Lower lobe of right lung (tissue), 2 donors: ENCODE measurements at regions not wholly inside any gene's neighbourhood (a gene's known extent, or its start where the extent isn't known, plus 50 kb on each side); places are given as distances from the start of the nearest gene placed in this dataset.

ENCODE experiments used
- ATAC-seq, 2 donors: fragments of 200-7000 bp; cut with Tn5 transposase; one replicate each; pipeline ENCODE4 v1.9.1; 2020 to 2022; ENCODE audit warnings: mild to moderate bottlenecking in 2 of 2, moderate library complexity in 2 of 2
- DNase-seq: peaks from one replicate; pipeline ENCODE4 v3.0.0-alpha.2; 2020
- H3K27ac ChIP-seq: fragments of 200-600 bp; one replicate; pipeline ENCODE4 v1.8.0; 2022
- H3K27me3 ChIP-seq: fragments of 200-600 bp; one replicate; pipeline ENCODE4 v1.8.0; 2022; ENCODE audit warnings: low read depth
- H3K36me3 ChIP-seq: fragments of 200-600 bp; one replicate; pipeline ENCODE4 v1.8.0; 2022; ENCODE audit warnings: mild to moderate bottlenecking
- H3K4me1 ChIP-seq: fragments of 200-600 bp; one replicate; pipeline ENCODE4 v1.8.0; 2022
- H3K4me3 ChIP-seq: fragments of 200-600 bp; one replicate; pipeline ENCODE4 v1.8.0; 2022; ENCODE audit warnings: mild to moderate bottlenecking
- H3K9me3 ChIP-seq: fragments of 200-600 bp; one replicate; pipeline ENCODE4 v1.8.0; 2022
- intact Hi-C: fragments of 100-400 bp; cut with DNase I; formaldehyde crosslinking; loops from one replicate; pipeline ENCODE4 v1.11.0; 2022
- TF ChIP-seq, protein P1 (sequence below): fragments of 200-600 bp; IDR thresholded peaks from one replicate; pipeline ENCODE4 v1.8.0; 2022; ENCODE audit warnings: antibody characterized with exemption, mild to moderate bottlenecking
- donor health status: DM: no; HTN: yes; CAD: no; lungs with severe emphysema.

DNA sequence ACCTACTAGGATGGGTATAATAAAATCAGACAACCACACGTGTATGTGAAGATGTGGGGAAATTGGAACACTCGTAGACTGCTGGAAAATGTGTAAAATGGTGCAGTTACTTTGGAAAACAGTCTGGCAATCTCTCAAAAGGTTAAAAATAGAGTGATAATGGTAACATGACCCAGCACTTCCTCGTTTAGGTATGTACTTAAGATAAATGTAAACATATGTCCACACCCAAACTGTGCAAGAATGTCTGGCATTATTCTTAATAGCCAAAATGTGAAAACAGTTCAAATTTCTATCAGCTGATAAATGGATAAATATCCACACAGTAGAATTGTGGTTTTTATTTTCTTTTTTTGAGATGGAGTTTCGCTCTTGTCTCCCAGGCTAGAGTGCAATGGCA lies 272.8 kb downstream of the ZNF248 start:
- no peak overlapping the region for H3K4me3 ChIP-seq
- H3K36me3 ChIP-seq: no peaks in the 10 kb centered on the region
- no peaks in the 10 kb centered on the region for H3K4me1 ChIP-seq
- H3K9me3 ChIP-seq: no peaks in the 10 kb centered on the region
- ATAC-seq: no peak
- H3K27me3 ChIP-seq: no peaks in the 10 kb centered on the region
- intact Hi-C loops: no loop called here
- H3K27ac ChIP-seq: no peak overlapping the region
- DNase-seq: no peak
- TF ChIP-seq, protein P1, sequence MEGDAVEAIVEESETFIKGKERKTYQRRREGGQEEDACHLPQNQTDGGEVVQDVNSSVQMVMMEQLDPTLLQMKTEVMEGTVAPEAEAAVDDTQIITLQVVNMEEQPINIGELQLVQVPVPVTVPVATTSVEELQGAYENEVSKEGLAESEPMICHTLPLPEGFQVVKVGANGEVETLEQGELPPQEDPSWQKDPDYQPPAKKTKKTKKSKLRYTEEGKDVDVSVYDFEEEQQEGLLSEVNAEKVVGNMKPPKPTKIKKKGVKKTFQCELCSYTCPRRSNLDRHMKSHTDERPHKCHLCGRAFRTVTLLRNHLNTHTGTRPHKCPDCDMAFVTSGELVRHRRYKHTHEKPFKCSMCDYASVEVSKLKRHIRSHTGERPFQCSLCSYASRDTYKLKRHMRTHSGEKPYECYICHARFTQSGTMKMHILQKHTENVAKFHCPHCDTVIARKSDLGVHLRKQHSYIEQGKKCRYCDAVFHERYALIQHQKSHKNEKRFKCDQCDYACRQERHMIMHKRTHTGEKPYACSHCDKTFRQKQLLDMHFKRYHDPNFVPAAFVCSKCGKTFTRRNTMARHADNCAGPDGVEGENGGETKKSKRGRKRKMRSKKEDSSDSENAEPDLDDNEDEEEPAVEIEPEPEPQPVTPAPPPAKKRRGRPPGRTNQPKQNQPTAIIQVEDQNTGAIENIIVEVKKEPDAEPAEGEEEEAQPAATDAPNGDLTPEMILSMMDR: no peak

DNA sequence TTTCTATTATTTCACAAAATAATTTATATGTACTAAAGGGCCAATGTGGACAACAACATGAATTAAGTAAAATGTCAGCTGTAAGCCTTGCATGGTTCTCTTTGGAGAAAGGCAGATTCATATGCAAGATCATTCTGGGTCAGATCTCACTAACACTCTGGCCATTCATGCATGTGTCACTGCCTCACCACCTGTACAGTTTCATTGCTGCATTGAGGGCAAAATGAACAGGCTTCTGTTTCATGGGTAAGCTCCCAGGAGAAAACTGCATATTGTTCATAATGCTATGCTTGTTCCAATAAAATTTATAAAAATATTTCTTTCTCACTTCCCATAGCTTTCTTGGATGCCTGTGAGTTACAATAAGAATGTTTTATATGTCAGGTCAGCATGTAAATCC lies 275.2 kb downstream of the ZNF248 start:
- Histone ChIP-seq H3K9me3 (no peaks in the 10 kb centered on the region), H3K27me3 (no peaks in the 10 kb centered on the region), H3K36me3 (no peaks in the 10 kb centered on the region), H3K4me3 (no peak overlapping the region), H3K27ac (no peak overlapping the region), H3K4me1 (no peaks in the 10 kb centered on the region)
- ATAC-seq (no peak), DNase-seq (no peak)
- TF ChIP-seq, protein P1: no peak
- intact Hi-C loops: no loop called here

DNA sequence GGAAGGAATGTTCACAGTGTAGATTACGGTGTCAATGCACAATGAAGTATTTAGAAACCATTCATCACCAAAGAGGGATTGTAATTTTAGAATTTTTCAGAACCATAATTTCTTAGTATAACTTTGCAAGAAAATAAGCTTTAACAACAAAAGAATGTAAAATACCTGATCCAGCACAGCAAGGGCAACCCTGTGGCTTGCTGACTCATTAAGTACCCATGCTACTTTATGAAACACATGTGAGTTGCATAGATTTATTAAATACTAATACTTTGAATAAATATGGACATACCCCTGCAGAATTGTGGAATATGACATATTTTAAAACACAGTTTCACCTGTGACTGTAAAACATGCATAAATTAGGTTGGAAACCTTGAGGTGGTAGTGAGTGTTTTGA lies 281.3 kb downstream of the ZNF248 start:
- no peak for DNase-seq
- TF ChIP-seq, protein P1: no peak
- Histone ChIP-seq H3K27me3 (no peaks in the 10 kb centered on the region), H3K4me3 (no peak overlapping the region), H3K4me1 (no peaks in the 10 kb centered on the region), H3K27ac (no peak overlapping the region), H3K9me3 (no peaks in the 10 kb centered on the region), H3K36me3 (no peaks in the 10 kb centered on the region)
- ATAC-seq: no peak
- intact Hi-C loops: no loop called here

DNA sequence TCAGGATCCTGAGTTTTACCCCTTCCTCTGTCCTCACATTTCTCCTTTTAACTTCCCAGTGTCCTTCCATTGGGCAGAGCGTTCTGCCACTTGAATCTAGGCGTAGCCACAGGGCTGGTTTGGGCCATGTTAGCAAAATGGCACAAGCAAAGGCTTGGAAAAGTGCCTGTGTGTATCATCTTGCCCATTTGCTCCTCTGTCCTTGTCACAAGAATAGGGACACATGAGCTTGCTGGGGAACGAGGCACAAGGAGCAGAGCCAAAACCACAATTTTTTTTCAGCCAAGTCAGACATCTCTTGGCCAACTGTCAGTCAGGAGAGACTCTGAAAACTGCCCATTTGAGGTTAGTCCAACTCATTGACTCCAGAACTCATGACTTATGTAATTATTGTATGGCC lies 285.2 kb downstream of the ZNF248 start:
- TF ChIP-seq, protein P1: no peak
- H3K9me3 ChIP-seq: no peaks in the 10 kb centered on the region
- intact Hi-C loops: no loop called here

DNA sequence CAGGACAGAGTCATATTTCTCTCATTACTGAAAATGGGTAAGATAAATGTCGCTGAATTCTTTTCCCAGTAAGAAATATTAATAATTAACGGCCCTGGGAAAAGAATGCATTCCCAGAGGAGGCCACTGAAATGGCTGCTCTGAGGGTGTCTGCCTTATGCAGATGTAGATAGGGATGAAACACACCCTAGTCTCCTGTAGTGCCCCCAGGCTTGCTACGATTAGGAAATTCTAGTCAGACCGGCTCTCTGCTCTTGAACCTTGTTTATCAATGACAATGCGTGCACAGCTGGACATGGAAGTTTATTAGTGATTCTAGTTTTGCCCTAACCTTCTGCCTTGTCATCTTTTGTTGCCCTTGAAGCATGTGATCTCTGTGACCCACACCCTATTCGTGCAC lies 291.1 kb downstream of the ZNF248 start:
- intact Hi-C loops: no loop called here
- TF ChIP-seq, protein P1: no peak
- H3K36me3 ChIP-seq: no peaks in the 10 kb centered on the region
- H3K27me3 ChIP-seq: no peaks in the 10 kb centered on the region
- H3K4me3 ChIP-seq: no peak overlapping the region
- no peaks in the 10 kb centered on the region for H3K9me3 ChIP-seq
- H3K4me1 ChIP-seq: no peaks in the 10 kb centered on the region
- H3K27ac ChIP-seq: no peak overlapping the region
- no peak for DNase-seq
- ATAC-seq: no peak

More for the DNA sequence above, 285.2 kb downstream of the ZNF248 start:
- H3K4me3 ChIP-seq: no peak overlapping the region
- ATAC-seq (no peak), DNase-seq (no peak)
- no peaks in the 10 kb centered on the region for H3K27me3 ChIP-seq
- H3K4me1 ChIP-seq: no peaks in the 10 kb centered on the region
- H3K27ac ChIP-seq: no peak overlapping the region
- H3K36me3 ChIP-seq: no peaks in the 10 kb centered on the region

DNA sequence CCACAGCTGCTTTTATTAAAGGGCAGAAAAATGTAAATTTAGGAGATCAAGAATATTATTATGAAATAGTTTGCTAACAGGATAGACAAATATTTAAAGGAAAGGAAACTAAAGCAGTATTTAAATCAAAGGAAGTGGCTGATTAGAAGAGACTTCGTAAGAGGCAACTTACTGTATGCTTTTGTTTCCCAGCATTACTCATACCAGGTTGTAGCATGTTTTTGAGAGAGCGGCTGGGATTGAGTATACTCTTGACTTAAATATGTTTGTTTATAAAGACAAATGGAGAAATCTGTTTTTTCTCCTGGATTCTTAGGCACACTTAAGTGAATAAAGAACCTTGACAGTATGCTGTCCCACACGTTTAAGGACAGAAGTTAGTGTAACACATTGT lies 293.7 kb downstream of the ZNF248 start:
- Histone ChIP-seq H3K36me3 (no peaks in the 10 kb centered on the region), H3K4me1 (no peaks in the 10 kb centered on the region), H3K4me3 (no peak overlapping the region), H3K27ac (no peak overlapping the region), H3K9me3 (no peaks in the 10 kb centered on the region), H3K27me3 (no peaks in the 10 kb centered on the region)
- intact Hi-C loops: no loop called here
- TF ChIP-seq, protein P1: no peak
- DNase-seq (no peak), ATAC-seq (peak in 1 of 2 donors; percentile 85)
